NCI-H1417 (cell line): ENCODE measurements at regions not wholly inside any gene's neighbourhood (a gene's known extent, or its start where the extent isn't known, plus 50 kb on each side); places are given as distances from the start of the nearest gene placed in this dataset.

Experiments
- DNase-seq, 3 experiments: peaks; one replicate each; lab custom pipeline; 2025; lab: John Stamatoyannopoulos, UW

- DNase-seq: no peak
Measured at GRCh38 chrX:20432746-20433387, 166.2 kb upstream of the RPS6KA3 start.

GRCh38 chrX:20432048-20432447 is 165.3 kb upstream of the RPS6KA3 start:
- no peak for DNase-seq

- DNase-seq: no peak
Measured at GRCh38 chrX:20431486-20431885, 164.8 kb upstream of the RPS6KA3 start.

GRCh38 chrX:20427173-20427770 is 160.6 kb upstream of the RPS6KA3 start:
- DNase-seq: no peak

- DNase-seq: no peak
Measured at GRCh38 chrX:20421697-20422096, 155.0 kb upstream of the RPS6KA3 start.

GRCh38 chrX:20421275-20421674 is 154.6 kb upstream of the RPS6KA3 start:
- no peak for DNase-seq

GRCh38 chrX:20420058-20420457 is 153.3 kb upstream of the RPS6KA3 start:
- no peak for DNase-seq

GRCh38 chrX:20418379-20419150 is 151.9 kb upstream of the RPS6KA3 start:
- no peak for DNase-seq

GRCh38 chrX:20414762-20415445 is 148.2 kb upstream of the RPS6KA3 start:
- DNase-seq: no peak

- DNase-seq: no peak
Measured at GRCh38 chrX:20414066-20414465, 147.4 kb upstream of the RPS6KA3 start.

GRCh38 chrX:20412871-20413486 is 146.3 kb upstream of the RPS6KA3 start:
- no peak for DNase-seq

GRCh38 chrX:20410540-20410939 is 143.8 kb upstream of the RPS6KA3 start:
- no peak for DNase-seq

- no peak for DNase-seq
Measured at GRCh38 chrX:20409991-20410390, 143.3 kb upstream of the RPS6KA3 start.

GRCh38 chrX:20402956-20403355 is 136.2 kb upstream of the RPS6KA3 start:
- DNase-seq: no peak

GRCh38 chrX:20399728-20400414 is 133.2 kb upstream of the RPS6KA3 start:
- DNase-seq: no peak

- no peak for DNase-seq
Measured at GRCh38 chrX:20397587-20397986, 130.9 kb upstream of the RPS6KA3 start.

GRCh38 chrX:20394451-20394850 is 127.7 kb upstream of the RPS6KA3 start:
- no peak for DNase-seq

GRCh38 chrX:20393944-20394343 is 127.2 kb upstream of the RPS6KA3 start:
- DNase-seq: no peak

- DNase-seq: no peak
Measured at GRCh38 chrX:20388594-20388993, 121.9 kb upstream of the RPS6KA3 start.

- DNase-seq: peak in 2 of 3 experiments; percentile 18 to 78
Measured at GRCh38 chrX:20383477-20383876, 116.8 kb upstream of the RPS6KA3 start.

- peak in 1 of 3 experiments; percentile 63 for DNase-seq
Measured at GRCh38 chrX:20382518-20383297, 116.0 kb upstream of the RPS6KA3 start.
